ENCODE measurements at regions not wholly inside any gene's neighbourhood (a gene's known extent, or its start where the extent isn't known, plus 50 kb on each side); places are given as distances from the start of the nearest gene placed in this dataset.

- Histone ChIP-seq H3K27ac (ENCODE audit: insufficient read depth, low read length) (no peak overlapping the region), H3K9me1 (ENCODE audit: insufficient read depth, low read length) (no peaks in the 10 kb centered on the region; the same call in 1 of the 2 replicates), H4K20me1 (ENCODE audit: insufficient read depth, low read length) (no peaks in the 10 kb centered on the region), H4K5ac (ENCODE audit: low read depth, low read length) (0 out of 2 replicates have a peak overlapping the region, but pooled peaks have one; percentile 16), H2AFZ (replicated peaks; ENCODE audit: low read length, poor library complexity) (no peak overlapping the region), H2AK9ac (replicated peaks; ENCODE audit: low read depth, low read length, poor library complexity) (no peak overlapping the region), H3K23ac (ENCODE audit: low read depth, low read length) (no peak overlapping the region), H3K9me3 (ENCODE audit: control insufficient read depth, insufficient read depth, low read length) (peaks cover 3% of the 10 kb centered on the region; the same call in 1 of the 2 replicates), H3K9ac (ENCODE audit: low read depth, low read length) (no peak overlapping the region), H3K27me3 (ENCODE audit: control insufficient read depth, insufficient read depth, low read length) (peaks cover 3% of the 10 kb centered on the region; the same call in 1 of the 2 replicates), H3K4me2 (ENCODE audit: low read depth, low read length) (no peak overlapping the region), H2BK120ac (ENCODE audit: low read depth, low read length) (peak overlapping the region; percentile 18; the same call in 1 of the 2 replicates), H3K14ac (replicated peaks; ENCODE audit: low read depth, low read length) (no peak overlapping the region), H4K91ac (ENCODE audit: insufficient read depth, low read depth, low read length) (no peak overlapping the region), H2BK15ac (ENCODE audit: low read depth, low read length) (0 out of 3 replicates have a peak overlapping the region, but pooled peaks have one; percentile 15), H3K4me3 (ENCODE audit: insufficient read depth, low read depth, low read length) (no peak overlapping the region), H3K18ac (ENCODE audit: low read depth, low read length) (no peak overlapping the region), H2BK20ac (ENCODE audit: low read depth, low read length) (no peak overlapping the region), H3K56ac (ENCODE audit: extremely low read depth, insufficient read depth, low read length) (no peak overlapping the region), H3K36me3 (ENCODE audit: control insufficient read depth, insufficient read depth, low read length) (no peaks in the 10 kb centered on the region), H3K79me1 (ENCODE audit: low read depth in 1 of 2, low read length in 2 of 2) (no peaks in the 10 kb centered on the region), H4K8ac (ENCODE audit: low read depth in 2 of 2, low read length in 2 of 2) (no peak overlapping the region), H3K4me1 (ENCODE audit: control insufficient read depth, insufficient read depth, low read length) (peaks cover 4% of the 10 kb centered on the region; the same call in 1 of the 2 replicates), H2BK5ac (ENCODE audit: low read depth, low read length, poor library complexity, severe bottlenecking) (no peak overlapping the region), H2AK5ac (ENCODE audit: low read depth, low read length) (0 out of 2 replicates have a peak overlapping the region, but pooled peaks have one; percentile 21), H3K4ac (ENCODE audit: low read depth, low read length) (peak overlapping the region; percentile 19; the same call in 1 of the 2 replicates)
- in situ Hi-C loops (cut with MboI; ENCODE audit: low sequenced_read_pairs) (no loop called here), dilution Hi-C loops (cut with HindIII; ENCODE audit: low sequenced_read_pairs, unreplicated experiment) (no loop called here), intact Hi-C loops (cut with micrococcal nuclease) (loop anchor here (5.0 kb wide), 1 partner anchor 34 kb away; no protein-coding TSS in a partner anchor)
- no TSS peak for BruUV-seq (replicated peaks)
- POLR2A ChIA-PET (ENCODE audit: unreplicated experiment), result no interaction called here
- ATAC-seq (ENCODE audit: low read depth) (no peak), DNase-seq (no peak)
- 80% methylated on average over 1 of the region's 5 CpGs; no CpG with 5 or more reads in 1 of the 2 experiments for WGBS, 2 experiments (ENCODE audit: extremely low coverage in 2 of 2, insufficient read length in 1 of 2)
- CTCF ChIA-PET, result interaction anchor here (1.7 kb wide), 1 partner anchor 9 kb away, joined by 4 read pairs; no protein-coding TSS in a partner anchor
- no peak for TF ChIP-seq RAD21 (IDR thresholded peaks at IDR 0.05; ENCODE audit: low read length)
- no peak for TF ChIP-seq FOS (IDR thresholded peaks at IDR 0.05; ENCODE audit: low read depth, low read length)
- TF ChIP-seq RFX5 (IDR thresholded peaks at IDR 0.05; ENCODE audit: low read depth, low read length), result no peak
- TF ChIP-seq POLR2A (IDR thresholded peaks at IDR 0.05; ENCODE audit: low read depth, low read length), result no peak
- no peak for TF ChIP-seq CHD1 (IDR thresholded peaks at IDR 0.05; ENCODE audit: low read depth, low read length)
These were observed 104.8 kb downstream of the PSMG1 start for GRCh38 chr21:39078322-39079065.
